Stimulated activated naive CD8-positive, alpha-beta T cell treated with anti-CD3 and anti-CD28 coated beads, Interleukin-15, amount 100 ng/mL, for 72 hours (primary cell): ENCODE measurements at regions not wholly inside any gene's neighbourhood (a gene's known extent, or its start where the extent isn't known, plus 50 kb on each side); places are given as distances from the start of the nearest gene placed in this dataset.
A peak's percentile ranks its signal among the peaks of the same experiment; 100 is the strongest.

Experiments used
- ATAC-seq: fragments of 150-1000 bp; cut with Tn5 transposase; 2 replicates; pipeline ENCODE4 v1.10.0; 2021; ENCODE audit warnings: mild to moderate bottlenecking, moderate library complexity
- DNase-seq, 2 donors: peaks; one replicate each; pipeline ENCODE4 v3.0.0; 2021 to 2022
- H3K27ac Mint-ChIP-seq, 2 donors: one replicate each; pipeline ENCODE4 v1.8.0; 2022; ENCODE audit warnings: mild to moderate bottlenecking in 2 of 2, mixed read lengths in 2 of 2, moderate library complexity in 2 of 2
- H3K27me3 Mint-ChIP-seq: one replicate; pipeline ENCODE4 v1.8.0; 2022; ENCODE audit warnings: mixed read lengths
- H3K4me1 Mint-ChIP-seq: one replicate; pipeline ENCODE4 v1.8.0; 2022; ENCODE audit warnings: mild to moderate bottlenecking, mixed read lengths
- H3K4me3 Mint-ChIP-seq, 2 donors: one replicate each; pipeline ENCODE4 v1.8.0; 2022; ENCODE audit warnings: mild to moderate bottlenecking in 2 of 2, mixed read lengths in 2 of 2, moderate library complexity in 1 of 2
- H3K9me3 Mint-ChIP-seq, 2 donors: one replicate each; pipeline ENCODE4 v1.8.0; 2022; ENCODE audit warnings: mixed read lengths in 2 of 2

GRCh38 chr19:27764186-27764804 is 1448.7 kb downstream of the UQCRFS1 start:
- H3K27ac Mint-ChIP-seq: no peak overlapping the region
- H3K9me3 Mint-ChIP-seq: peaks cover 59 to 95% of the 10 kb centered on the region in 2 donors

GRCh38 chr19:27762933-27763332 is 1450.0 kb downstream of the UQCRFS1 start:
- no peak for DNase-seq
- Mint-ChIP-seq H3K27me3 (no peaks in the 10 kb centered on the region), H3K4me3 (no peak overlapping the region), H3K27ac (peak overlapping the region in 1 of 2 donors; percentile 3), H3K4me1 (no peaks in the 10 kb centered on the region), H3K9me3 (peaks cover 59 to 95% of the 10 kb centered on the region in 2 donors)
- ATAC-seq: no peak

More at GRCh38 chr19:27764186-27764804, 1448.7 kb downstream of the UQCRFS1 start:
- no peaks in the 10 kb centered on the region for H3K4me1 Mint-ChIP-seq
- no peak for DNase-seq
- no peak for ATAC-seq
- no peak overlapping the region for H3K4me3 Mint-ChIP-seq
- no peaks in the 10 kb centered on the region for H3K27me3 Mint-ChIP-seq

GRCh38 chr19:27759896-27760295 is 1453.1 kb downstream of the UQCRFS1 start:
- DNase-seq (no peak), ATAC-seq (no peak)
- no peak overlapping the region for H3K4me3 Mint-ChIP-seq
- peaks cover 52 to 94% of the 10 kb centered on the region in 2 donors for H3K9me3 Mint-ChIP-seq
- H3K27ac Mint-ChIP-seq: no peak overlapping the region
- H3K27me3 Mint-ChIP-seq: no peaks in the 10 kb centered on the region
- H3K4me1 Mint-ChIP-seq: no peaks in the 10 kb centered on the region

GRCh38 chr19:27758626-27759505 is 1454.1 kb downstream of the UQCRFS1 start:
- no peaks in the 10 kb centered on the region for H3K4me1 Mint-ChIP-seq
- no peak overlapping the region for H3K27ac Mint-ChIP-seq
- no peaks in the 10 kb centered on the region for H3K27me3 Mint-ChIP-seq
- H3K9me3 Mint-ChIP-seq: peaks cover 51 to 94% of the 10 kb centered on the region in 2 donors
- ATAC-seq (no peak), DNase-seq (no peak)
- no peak overlapping the region for H3K4me3 Mint-ChIP-seq

GRCh38 chr19:27754700-27755099 is 1458.3 kb downstream of the UQCRFS1 start:
- Mint-ChIP-seq H3K27ac (no peak overlapping the region), H3K9me3 (peaks cover 21 to 89% of the 10 kb centered on the region in 2 donors), H3K27me3 (no peaks in the 10 kb centered on the region), H3K4me1 (no peaks in the 10 kb centered on the region), H3K4me3 (no peak overlapping the region)
- ATAC-seq: no peak
- DNase-seq: no peak

GRCh38 chr19:27753622-27754021 is 1459.3 kb downstream of the UQCRFS1 start:
- peaks cover 16 to 86% of the 10 kb centered on the region in 2 donors for H3K9me3 Mint-ChIP-seq
- no peak overlapping the region for H3K4me3 Mint-ChIP-seq
- H3K4me1 Mint-ChIP-seq: no peaks in the 10 kb centered on the region
- DNase-seq (no peak), ATAC-seq (no peak)
- no peak overlapping the region for H3K27ac Mint-ChIP-seq
- no peaks in the 10 kb centered on the region for H3K27me3 Mint-ChIP-seq

GRCh38 chr19:27752530-27753184 is 1460.3 kb downstream of the UQCRFS1 start:
- Mint-ChIP-seq H3K27ac (no peak overlapping the region), H3K27me3 (no peaks in the 10 kb centered on the region), H3K4me1 (no peaks in the 10 kb centered on the region), H3K9me3 (peaks cover 10 to 83% of the 10 kb centered on the region in 2 donors), H3K4me3 (no peak overlapping the region)
- no peak for ATAC-seq
- DNase-seq: no peak

GRCh38 chr19:27751044-27751391 is 1461.9 kb downstream of the UQCRFS1 start:
- no peak for ATAC-seq
- Mint-ChIP-seq H3K9me3 (peaks cover 5 to 80% of the 10 kb centered on the region in 2 donors), H3K4me3 (no peak overlapping the region), H3K4me1 (no peaks in the 10 kb centered on the region), H3K27ac (no peak overlapping the region), H3K27me3 (no peaks in the 10 kb centered on the region)
- no peak for DNase-seq

GRCh38 chr19:27750391-27751043 is 1462.4 kb downstream of the UQCRFS1 start:
- no peak for DNase-seq
- Mint-ChIP-seq H3K9me3 (peaks cover 5 to 80% of the 10 kb centered on the region in 2 donors), H3K4me3 (no peak overlapping the region), H3K27me3 (no peaks in the 10 kb centered on the region), H3K27ac (no peak overlapping the region), H3K4me1 (no peaks in the 10 kb centered on the region)
- ATAC-seq: no peak

- DNase-seq (no peak), ATAC-seq (no peak)
- Mint-ChIP-seq H3K27me3 (no peaks in the 10 kb centered on the region), H3K9me3 (peaks cover 4 to 74% of the 10 kb centered on the region in 2 donors), H3K4me1 (no peaks in the 10 kb centered on the region), H3K4me3 (no peak overlapping the region), H3K27ac (no peak overlapping the region)
Measured at GRCh38 chr19:27748551-27749152, 1464.3 kb downstream of the UQCRFS1 start.

- DNase-seq (no peak), ATAC-seq (no peak)
- Mint-ChIP-seq H3K27me3 (no peaks in the 10 kb centered on the region), H3K4me1 (no peaks in the 10 kb centered on the region), H3K4me3 (no peak overlapping the region), H3K9me3 (peaks cover 14 to 55% of the 10 kb centered on the region in 2 donors), H3K27ac (no peak overlapping the region)
Measured at GRCh38 chr19:27746691-27747380, 1466.1 kb downstream of the UQCRFS1 start.

GRCh38 chr19:27745978-27746542 is 1466.9 kb downstream of the UQCRFS1 start:
- Mint-ChIP-seq H3K4me3 (no peak overlapping the region), H3K27ac (no peak overlapping the region)

GRCh38 chr19:27744926-27745768 is 1467.8 kb downstream of the UQCRFS1 start:
- Mint-ChIP-seq H3K27me3 (no peaks in the 10 kb centered on the region), H3K9me3 (peaks cover 25 to 39% of the 10 kb centered on the region in 2 donors), H3K27ac (no peak overlapping the region), H3K4me3 (no peak overlapping the region), H3K4me1 (no peaks in the 10 kb centered on the region)
- ATAC-seq: no peak
- no peak for DNase-seq

More at GRCh38 chr19:27745978-27746542, 1466.9 kb downstream of the UQCRFS1 start:
- H3K9me3 Mint-ChIP-seq: peaks cover 15 to 48% of the 10 kb centered on the region in 2 donors
- no peaks in the 10 kb centered on the region for H3K4me1 Mint-ChIP-seq
- H3K27me3 Mint-ChIP-seq: no peaks in the 10 kb centered on the region
- ATAC-seq (no peak), DNase-seq (no peak)

- Mint-ChIP-seq H3K27me3 (no peaks in the 10 kb centered on the region), H3K27ac (no peak overlapping the region), H3K9me3 (peaks cover 32 to 40% of the 10 kb centered on the region in 2 donors), H3K4me1 (no peaks in the 10 kb centered on the region), H3K4me3 (no peak overlapping the region)
- no peak for ATAC-seq
- DNase-seq: no peak
Measured at GRCh38 chr19:27742041-27742440, 1470.9 kb downstream of the UQCRFS1 start.
